Stimulated activated CD4-positive, alpha-beta T cell treated with anti-CD3 and anti-CD28 coated beads, Interleukin-1b, Interleukin-23, amount 100 ng/mL, for 24 hours (primary cell): ENCODE measurements at regions not wholly inside any gene's neighbourhood (a gene's known extent, or its start where the extent isn't known, plus 50 kb on each side); places are given as distances from the start of the nearest gene placed in this dataset.

Source experiments
- DNase-seq, 4 experiments: peaks; one replicate each; pipeline ENCODE4 v3.0.0-alpha.2; 2020; ENCODE audit warnings: low read depth in 4 of 4, low spot score in 1 of 4

GRCh38 chr6:28766426-28766825, 157.4 kb downstream of the TRIM27 start:
- DNase-seq: no peak

- no peak for DNase-seq
These were observed 156.7 kb downstream of the TRIM27 start for GRCh38 chr6:28767133-28767532.

GRCh38 chr6:28767691-28768090, 156.1 kb downstream of the TRIM27 start:
- DNase-seq: no peak

- DNase-seq: no peak
These were observed 155.4 kb downstream of the TRIM27 start for GRCh38 chr6:28768187-28768913.

- DNase-seq: no peak
These were observed 154.0 kb downstream of the TRIM27 start for GRCh38 chr6:28769626-28770402.

- DNase-seq: no peak
These were observed 153.1 kb downstream of the TRIM27 start for GRCh38 chr6:28770732-28771131.

GRCh38 chr6:28771401-28772267, 152.2 kb downstream of the TRIM27 start:
- DNase-seq: no peak

- no peak for DNase-seq
These were observed 151.1 kb downstream of the TRIM27 start for GRCh38 chr6:28772480-28773381.

- no peak for DNase-seq
These were observed 149.3 kb downstream of the TRIM27 start for GRCh38 chr6:28774292-28775051.

- DNase-seq: no peak
These were observed 148.8 kb downstream of the TRIM27 start for GRCh38 chr6:28775052-28775376.

GRCh38 chr6:28775405-28776129, 148.2 kb downstream of the TRIM27 start:
- no peak for DNase-seq

- no peak for DNase-seq
These were observed 147.3 kb downstream of the TRIM27 start for GRCh38 chr6:28776269-28777146.

- no peak for DNase-seq
These were observed 146.7 kb downstream of the TRIM27 start for GRCh38 chr6:28777147-28777461.

- no peak for DNase-seq
These were observed 141.6 kb downstream of the TRIM27 start for GRCh38 chr6:28782113-28782673.

- DNase-seq: no peak
These were observed 137.7 kb downstream of the TRIM27 start for GRCh38 chr6:28785962-28786679.

GRCh38 chr6:28789553-28790083, 134.2 kb downstream of the TRIM27 start:
- peak in 1 of 4 experiments; percentile 33 for DNase-seq

GRCh38 chr6:28791002-28791383, 132.8 kb downstream of the TRIM27 start:
- no peak for DNase-seq
